OCI-M2 (cell line): ENCODE measurements at regions not wholly inside any gene's neighbourhood (a gene's known extent, or its start where the extent isn't known, plus 50 kb on each side); places are given as distances from the start of the nearest gene placed in this dataset.

Experiments
- DNase-seq: peaks from one replicate; lab custom pipeline; 2025; ENCODE audit not compliant: unreplicated experiment; lab: John Stamatoyannopoulos, UW

GRCh38 chr7:89908736-89909135 lies 245.5 kb upstream of the STEAP1 start:
- DNase-seq: no peak

- DNase-seq: no peak
These were observed 239.6 kb upstream of the STEAP1 start for GRCh38 chr7:89914711-89915110.

GRCh38 chr7:89926194-89926593 lies 228.1 kb upstream of the STEAP1 start:
- DNase-seq: no peak

DNA sequence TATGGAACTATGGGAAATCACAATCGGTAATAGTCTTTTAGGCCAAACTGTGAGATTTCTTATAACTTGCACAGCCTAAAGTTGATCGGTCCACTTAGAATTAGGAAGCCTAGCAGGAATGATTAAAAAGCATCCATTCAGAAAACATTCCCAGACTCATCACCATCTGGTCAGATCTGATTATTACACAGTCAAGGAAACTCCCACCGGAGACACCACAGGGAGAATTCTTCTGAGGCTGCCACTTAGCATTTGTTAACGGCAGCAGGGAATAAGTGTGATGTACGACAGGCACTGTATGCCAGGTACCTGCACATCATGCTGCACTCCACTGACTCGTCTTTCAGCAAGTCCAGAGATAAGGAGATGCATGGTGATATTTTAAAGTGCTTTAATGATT lies 227.6 kb upstream of the STEAP1 start:
- DNase-seq: no peak

GRCh38 chr7:89927762-89928161 lies 226.5 kb upstream of the STEAP1 start:
- DNase-seq: no peak

DNA sequence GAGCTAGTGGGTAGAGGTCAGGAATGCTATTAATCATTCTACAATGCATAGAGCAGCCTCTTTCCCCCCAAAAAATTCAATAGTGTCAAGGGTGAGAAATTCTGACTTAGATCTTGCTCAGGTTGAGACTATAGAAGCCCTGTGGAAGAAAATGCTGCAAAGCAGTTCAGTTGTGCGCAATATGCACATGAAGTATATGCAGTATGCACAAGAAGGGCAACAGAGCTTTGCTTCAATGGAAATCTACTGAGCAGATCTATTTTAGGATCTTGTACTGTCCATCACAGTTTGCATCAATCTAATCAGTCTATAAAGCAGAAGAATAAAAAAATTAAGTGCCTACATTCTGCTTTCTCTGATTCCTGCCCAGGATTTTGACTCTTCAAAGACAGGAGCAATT lies 225.8 kb upstream of the STEAP1 start:
- no peak for DNase-seq

- DNase-seq: no peak
These were observed 220.2 kb upstream of the STEAP1 start for GRCh38 chr7:89934101-89934500.

DNA sequence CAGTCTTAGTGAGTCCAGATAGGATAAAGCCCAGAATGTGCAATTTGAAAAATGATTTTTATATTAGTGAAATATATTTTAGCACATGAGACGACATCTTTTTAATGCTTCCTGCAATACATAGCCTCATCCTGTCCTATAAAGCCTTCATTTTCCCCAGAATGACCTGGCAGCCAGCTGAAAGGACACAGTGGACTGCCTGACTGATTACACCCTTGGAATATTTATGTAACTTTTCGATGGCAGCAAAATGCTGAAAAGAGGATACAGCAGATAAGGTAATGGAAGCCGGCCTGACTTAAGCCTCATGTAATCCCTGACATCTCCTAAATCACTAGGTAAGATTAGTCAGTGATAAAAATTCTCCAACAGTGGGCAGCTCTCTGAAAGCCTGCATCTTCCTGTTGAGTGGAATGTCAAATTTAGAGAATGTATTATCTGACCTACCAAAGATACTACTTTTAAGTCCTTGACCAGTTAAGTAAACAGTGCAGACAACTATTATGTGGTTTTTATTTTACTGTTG lies 210.7 kb upstream of the STEAP1 start:
- DNase-seq: no peak

GRCh38 chr7:89958525-89959068 lies 195.7 kb upstream of the STEAP1 start:
- no peak for DNase-seq

DNA sequence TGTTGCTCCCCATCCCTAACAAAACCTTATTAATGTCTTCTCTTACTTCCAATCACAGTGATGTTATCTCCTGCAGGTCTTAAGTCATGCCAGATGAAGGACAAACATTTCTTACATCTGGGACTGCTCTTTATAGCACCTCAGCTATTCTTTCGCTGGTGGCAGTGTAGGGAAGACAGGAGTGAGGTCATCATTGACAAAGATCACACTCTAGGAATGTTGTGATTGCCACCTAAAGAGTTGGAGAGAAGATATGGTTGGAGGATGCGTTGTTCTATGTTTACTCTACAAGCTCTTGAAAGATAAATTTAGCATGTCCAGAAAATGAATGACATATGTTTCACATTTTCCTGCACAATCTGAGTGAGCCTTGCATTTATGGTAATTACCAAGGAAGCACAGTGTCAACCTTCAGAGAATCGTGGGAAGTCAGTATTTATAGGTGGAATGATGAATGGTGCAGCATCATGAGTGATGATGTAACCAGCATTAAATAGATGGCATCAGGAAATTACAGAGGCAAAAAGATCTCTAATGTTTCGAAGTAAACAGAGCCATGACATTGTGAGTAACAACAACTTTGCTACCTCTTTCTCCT lies 188.1 kb upstream of the STEAP1 start:
- DNase-seq: no peak

- no peak for DNase-seq
These were observed 178.7 kb upstream of the STEAP1 start for GRCh38 chr7:89975577-89975976.

DNA sequence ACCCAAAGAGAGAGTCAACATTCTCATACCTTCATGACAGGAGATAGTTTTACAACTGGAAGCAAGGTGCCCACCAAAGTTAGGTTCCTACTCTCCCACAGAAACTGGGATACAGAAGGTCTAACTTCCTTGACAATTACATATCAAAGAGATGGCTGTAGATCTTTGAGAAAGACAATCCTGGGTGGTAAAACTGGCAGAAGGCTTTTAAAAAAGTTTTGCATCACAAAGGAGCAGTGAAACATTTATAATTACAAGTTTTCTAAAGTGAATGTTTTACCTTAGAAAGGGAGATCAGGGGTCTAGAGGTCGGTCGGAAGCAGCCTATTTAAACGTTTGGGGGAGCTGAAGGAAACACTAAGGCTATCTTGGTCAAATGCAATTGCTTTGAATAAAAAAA lies 166.6 kb upstream of the STEAP1 start:
- DNase-seq: no peak

DNA sequence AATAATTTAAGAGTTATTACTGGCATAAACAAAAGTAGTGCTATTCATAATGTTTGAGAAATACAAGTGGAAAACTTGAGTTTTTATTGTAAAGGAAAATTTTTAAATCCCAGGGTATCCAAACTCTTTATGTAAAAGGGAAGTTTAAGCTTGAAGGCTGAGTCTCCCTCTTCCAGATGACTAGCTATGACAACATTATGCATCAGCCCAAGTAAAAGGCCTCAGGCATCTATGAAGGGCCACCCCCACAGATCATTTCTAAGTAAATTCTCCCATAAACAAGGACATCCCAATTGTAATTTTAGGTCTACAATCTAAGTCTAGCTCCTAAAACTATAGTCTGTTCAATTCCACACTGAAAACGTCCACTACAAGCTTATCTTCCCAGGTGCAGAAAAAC lies 166.2 kb upstream of the STEAP1 start:
- no peak for DNase-seq

GRCh38 chr7:89989454-89989853 lies 164.8 kb upstream of the STEAP1 start:
- DNase-seq: no peak

GRCh38 chr7:89994483-89994882 lies 159.8 kb upstream of the STEAP1 start:
- no peak for DNase-seq

- DNase-seq: no peak
These were observed 155.7 kb upstream of the STEAP1 start for GRCh38 chr7:89998554-89998953.

- no peak for DNase-seq
These were observed 148.4 kb upstream of the STEAP1 start for GRCh38 chr7:90005836-90006235.

DNA sequence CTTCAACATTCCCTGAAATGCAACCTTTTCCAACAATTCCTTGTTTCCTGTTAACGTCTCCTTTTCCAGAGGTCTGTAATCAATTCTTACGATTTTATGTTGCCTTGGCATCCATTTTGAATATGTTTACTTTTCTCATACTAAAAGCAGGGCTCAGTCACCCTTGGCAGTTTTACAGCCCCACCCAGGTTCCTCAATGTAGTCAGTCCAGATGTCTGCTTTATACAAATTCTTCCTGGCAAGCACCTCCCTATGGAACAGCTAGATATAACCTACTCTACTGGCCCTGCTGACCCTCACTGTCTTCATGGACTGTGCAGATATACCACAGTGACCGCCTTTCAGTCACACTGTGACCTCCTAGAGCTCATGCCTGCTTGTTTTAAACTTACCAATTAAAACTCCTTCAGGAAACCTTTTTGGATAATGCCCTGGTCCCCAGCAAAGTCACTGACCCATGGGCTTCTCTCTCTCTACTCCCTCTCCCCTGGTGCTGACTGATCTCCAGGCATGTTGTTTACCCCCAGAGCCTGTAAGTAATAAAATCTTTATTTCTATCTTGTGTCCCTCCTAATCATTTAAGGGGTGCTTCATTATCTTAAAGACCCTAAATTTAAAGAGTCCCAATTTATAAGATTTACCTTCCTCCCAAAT lies 147.1 kb upstream of the STEAP1 start:
- DNase-seq: no peak

DNA sequence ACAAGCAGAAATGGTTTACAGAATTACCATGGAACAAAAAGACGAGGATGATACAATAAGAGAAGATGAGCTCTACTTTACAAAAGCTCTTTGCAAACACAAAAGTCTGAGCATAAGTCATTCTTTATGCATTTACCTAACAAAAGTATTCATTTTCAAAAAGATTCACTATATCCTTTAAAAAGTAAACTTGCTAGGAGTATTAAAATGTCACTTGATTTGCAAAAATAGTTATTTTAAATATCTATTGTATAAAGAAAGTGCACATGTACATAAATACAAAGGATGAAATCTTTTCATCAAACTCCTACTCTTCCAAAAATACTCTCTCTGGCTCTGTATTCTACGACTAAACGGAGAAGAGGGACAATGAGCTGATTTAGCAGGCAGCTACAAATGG lies 146.4 kb upstream of the STEAP1 start:
- DNase-seq: no peak

DNA sequence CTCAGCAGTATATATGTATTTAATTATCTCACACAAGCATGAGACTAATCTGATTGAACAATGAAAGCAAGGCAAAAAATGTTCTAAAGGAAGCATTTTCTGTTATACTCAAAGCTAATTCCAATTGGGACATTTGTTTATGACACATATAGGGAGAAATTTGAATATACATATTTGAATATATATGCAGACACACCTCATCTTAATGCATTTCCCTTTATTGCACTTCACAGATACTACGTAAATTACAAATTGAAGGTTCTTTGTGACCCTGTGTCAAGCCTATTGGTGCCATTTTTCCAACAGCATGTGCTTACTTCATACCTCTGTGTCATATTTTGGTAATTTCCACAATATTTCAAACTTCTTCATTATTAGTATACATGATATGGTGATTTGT lies 132.1 kb upstream of the STEAP1 start:
- DNase-seq: no peak

- DNase-seq: no peak
These were observed 128.5 kb upstream of the STEAP1 start for GRCh38 chr7:90025771-90026170.

- no peak for DNase-seq
These were observed 120.4 kb upstream of the STEAP1 start for GRCh38 chr7:90033850-90034249.

DNA sequence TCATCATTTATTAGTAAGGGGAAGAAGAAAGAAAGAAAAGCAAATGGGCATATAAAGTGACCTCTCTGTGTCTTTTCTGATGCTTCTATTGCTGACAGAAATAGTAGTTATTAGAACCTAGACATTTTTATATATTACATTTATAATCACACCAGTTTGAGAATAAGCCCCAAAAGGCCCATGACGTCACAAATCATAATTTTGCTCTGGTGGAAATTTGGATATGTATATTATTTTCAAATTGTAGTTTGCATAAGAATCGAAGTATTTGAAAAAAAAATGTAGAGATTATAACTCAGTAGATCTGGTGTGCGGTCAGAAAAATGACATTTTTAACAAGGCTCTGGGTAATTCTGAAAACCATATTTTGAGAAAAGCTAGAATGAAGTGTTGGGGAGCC lies 101.2 kb upstream of the STEAP1 start:
- DNase-seq: no peak
